Activated CD4-positive, alpha-beta T cell treated with anti-CD3 and anti-CD28 coated beads, Interleukin-2, amount 50 U/mL, for 16 hours (primary cell): ENCODE measurements at regions not wholly inside any gene's neighbourhood (a gene's known extent, or its start where the extent isn't known, plus 50 kb on each side); places are given as distances from the start of the nearest gene placed in this dataset.
A peak's percentile ranks its signal among the peaks of the same experiment; 100 is the strongest.
"Not testable (repeated sequence)": the region's sequence is repeated elsewhere in the genome, so short reads cannot be mapped to it uniquely, and the experiment has no call there.

Experiments used
- DNase-seq: peaks from one replicate; pipeline ENCODE4 v3.0.0-alpha.2; 2020

- DNase-seq, result peak; percentile 85
Observed at GRCh38 chr20:25862967-25863530, 166.4 kb upstream of the ZNF337 start.

- DNase-seq, result no peak
Observed at GRCh38 chr20:25860531-25861150, 164.0 kb upstream of the ZNF337 start.

- peak; percentile 79 for DNase-seq
Observed at GRCh38 chr20:25859649-25860530, 163.2 kb upstream of the ZNF337 start.

- no peak for DNase-seq
Observed at GRCh38 chr20:25858495-25859425, 162.1 kb upstream of the ZNF337 start.

- not testable (repeated sequence) for DNase-seq
Observed at GRCh38 chr20:25857091-25857788, 160.6 kb upstream of the ZNF337 start.

GRCh38 chr20:25856256-25856884, 159.7 kb upstream of the ZNF337 start:
- DNase-seq, result no peak

- DNase-seq, result not testable (repeated sequence)
Observed at GRCh38 chr20:25855451-25856156, 159.0 kb upstream of the ZNF337 start.

GRCh38 chr20:25854666-25855065, 158.0 kb upstream of the ZNF337 start:
- DNase-seq, result not testable (repeated sequence)

- DNase-seq, result peak; percentile 88
Observed at GRCh38 chr20:25853718-25854388, 157.2 kb upstream of the ZNF337 start.

- DNase-seq, result not testable (repeated sequence)
Observed at GRCh38 chr20:25852968-25853717, 156.5 kb upstream of the ZNF337 start.

- not testable (repeated sequence) for DNase-seq
Observed at GRCh38 chr20:25850133-25850532, 153.5 kb upstream of the ZNF337 start.

GRCh38 chr20:25848222-25848621, 151.6 kb upstream of the ZNF337 start:
- DNase-seq, result no peak

- DNase-seq, result not testable (repeated sequence)
Observed at GRCh38 chr20:25844640-25845039, 148.0 kb upstream of the ZNF337 start.

- not testable (repeated sequence) for DNase-seq
Observed at GRCh38 chr20:25813511-25813910, 116.9 kb upstream of the ZNF337 start.

- DNase-seq, result not testable (repeated sequence)
Observed at GRCh38 chr20:25798174-25798993, 101.7 kb upstream of the ZNF337 start.

- DNase-seq, result not testable (repeated sequence)
Observed at GRCh38 chr20:25797062-25797461, 100.4 kb upstream of the ZNF337 start.

- not testable (repeated sequence) for DNase-seq
Observed at GRCh38 chr20:25777241-25777640, 80.6 kb upstream of the ZNF337 start.

GRCh38 chr20:25774711-25775110, 78.1 kb upstream of the ZNF337 start:
- not testable (repeated sequence) for DNase-seq
